NCI-H1092 treated with DMSO at 0.1 percent for 48 hours (cell line): ENCODE measurements at regions not wholly inside any gene's neighbourhood (a gene's known extent, or its start where the extent isn't known, plus 50 kb on each side); places are given as distances from the start of the nearest gene placed in this dataset.

ENCODE experiments used
- DNase-seq: peaks from one replicate; lab custom pipeline; 2025; lab: John Stamatoyannopoulos, UW

GRCh38 chr5:18043344-18043743 lies 409.1 kb downstream of the TAF11L14 start:
- DNase-seq, result no peak

- DNase-seq, result peak; percentile 30
These were observed 414.2 kb downstream of the TAF11L14 start for GRCh38 chr5:18048449-18048848.

GRCh38 chr5:18050345-18050744 lies 416.1 kb downstream of the TAF11L14 start:
- no peak for DNase-seq

- no peak for DNase-seq
These were observed 416.5 kb downstream of the TAF11L14 start for GRCh38 chr5:18050776-18051175.

GRCh38 chr5:18051953-18052352 lies 417.7 kb downstream of the TAF11L14 start:
- no peak for DNase-seq

GRCh38 chr5:18052569-18052968 lies 418.3 kb downstream of the TAF11L14 start:
- DNase-seq, result no peak

GRCh38 chr5:18057725-18058124 lies 423.5 kb downstream of the TAF11L14 start:
- no peak for DNase-seq

- no peak for DNase-seq
These were observed 433.4 kb downstream of the TAF11L14 start for GRCh38 chr5:18067615-18068014.

- DNase-seq, result no peak
These were observed 434.6 kb downstream of the TAF11L14 start for GRCh38 chr5:18068826-18069225.

GRCh38 chr5:18069790-18070189 lies 435.5 kb downstream of the TAF11L14 start:
- no peak for DNase-seq

- DNase-seq, result no peak
These were observed 438.3 kb downstream of the TAF11L14 start for GRCh38 chr5:18072600-18072999.

GRCh38 chr5:18074961-18075360 lies 440.7 kb downstream of the TAF11L14 start:
- DNase-seq, result no peak

- DNase-seq, result no peak
These were observed 443.9 kb downstream of the TAF11L14 start for GRCh38 chr5:18078157-18078556.

GRCh38 chr5:18079831-18080230 lies 445.6 kb downstream of the TAF11L14 start:
- no peak for DNase-seq

GRCh38 chr5:18088020-18088579 lies 453.8 kb downstream of the TAF11L14 start:
- no peak for DNase-seq

GRCh38 chr5:18090177-18090576 lies 455.9 kb downstream of the TAF11L14 start:
- DNase-seq, result no peak

GRCh38 chr5:18091142-18091541 lies 456.9 kb downstream of the TAF11L14 start:
- no peak for DNase-seq

- DNase-seq, result no peak
These were observed 457.5 kb downstream of the TAF11L14 start for GRCh38 chr5:18091758-18092157.

GRCh38 chr5:18095061-18095460 lies 460.8 kb downstream of the TAF11L14 start:
- no peak for DNase-seq

GRCh38 chr5:18097817-18098216 lies 463.6 kb downstream of the TAF11L14 start:
- no peak for DNase-seq

GRCh38 chr5:18098691-18099090 lies 464.4 kb downstream of the TAF11L14 start:
- no peak for DNase-seq

GRCh38 chr5:18099261-18099660 lies 465.0 kb downstream of the TAF11L14 start:
- no peak for DNase-seq

- DNase-seq, result no peak
These were observed 467.3 kb downstream of the TAF11L14 start for GRCh38 chr5:18101532-18101931.

GRCh38 chr5:18102733-18103132 lies 468.5 kb downstream of the TAF11L14 start:
- DNase-seq, result no peak

- DNase-seq, result no peak
These were observed 471.2 kb downstream of the TAF11L14 start for GRCh38 chr5:18105449-18105848.
